Left lung (tissue), 4 donors: ENCODE measurements at regions not wholly inside any gene's neighbourhood (a gene's known extent, or its start where the extent isn't known, plus 50 kb on each side); places are given as distances from the start of the nearest gene placed in this dataset.

Experiments
- ATAC-seq: fragments of 200-7000 bp; cut with Tn5 transposase; one replicate; pipeline ENCODE4 v1.9.1; 2020; ENCODE audit warnings: moderate library complexity
- DNase-seq, 4 donors: peaks; one replicate each; pipeline ENCODE4 v3.0.0-alpha.2; 2013 to 2020
- H3K27ac ChIP-seq, 2 donors: fragments of 200-600 bp; sonication (generic) in 1 of 2; one replicate each; pipeline versions ENCODE4 v1.5.0 to v1.8.0; 2020 to 2021
- H3K27me3 ChIP-seq, 2 donors: fragments of 200-600 bp; sonication (generic) in 1 of 2; one replicate each; pipeline versions ENCODE4 v1.5.0 to v1.8.0; 2020 to 2021
- H3K36me3 ChIP-seq, 2 donors: fragments of 200-600 bp; sonication (generic) in 1 of 2; one replicate each; pipeline versions ENCODE4 v1.5.0 to v1.8.0; 2020 to 2021
- H3K4me1 ChIP-seq, 2 donors: fragments of 200-600 bp; one replicate each; pipeline ENCODE4 v1.8.0; 2021
- H3K4me3 ChIP-seq, 2 donors: fragments of 200-600 bp; sonication (generic) in 1 of 2; one replicate each; pipeline versions ENCODE4 v1.5.0 to v1.8.0; 2020 to 2021; ENCODE audit warnings: mild to moderate bottlenecking in 1 of 2
- H3K9me3 ChIP-seq, 2 donors: fragments of 200-600 bp; sonication (generic) in 1 of 2; one replicate each; pipeline versions ENCODE4 v1.5.0 to v1.8.0; 2020 to 2021
- intact Hi-C, 2 donors: fragments of 100-400 bp; cut with DNase I; formaldehyde crosslinking; loops; one replicate each; pipeline versions ENCODE4 v1.11.2 to v1.14.2; 2022
- TF ChIP-seq, protein P1 (sequence below), 2 donors: fragments of 200-600 bp; sonication (generic) in 1 of 2; IDR thresholded peaks; one replicate each; pipeline versions ENCODE4 v1.5.0 to v1.8.0; 2021; ENCODE audit warnings: antibody characterized with exemption in 2 of 2
- donor health status: DM: no; HTN: yes; CAD: no.
- donor health status: DM: no; HTN: no; CAD: no.

- Histone ChIP-seq H3K36me3 (no peaks in the 10 kb centered on the region), H3K27me3 (no peaks in the 10 kb centered on the region), H3K4me1 (peaks cover 15 to 32% of the 10 kb centered on the region in 2 donors), H3K4me3 (no peak overlapping the region), H3K27ac (peak overlapping the region; percentile 1 to 3), H3K9me3 (peaks cover 0 to 2% of the 10 kb centered on the region in 2 donors)
- intact Hi-C loops = loop anchor here in 1 of 2 donors (10.0 kb wide), 1 partner anchor 187 kb away; no protein-coding TSS in a partner anchor
- ATAC-seq (no peak), DNase-seq (no peak)
- TF ChIP-seq, protein P1, sequence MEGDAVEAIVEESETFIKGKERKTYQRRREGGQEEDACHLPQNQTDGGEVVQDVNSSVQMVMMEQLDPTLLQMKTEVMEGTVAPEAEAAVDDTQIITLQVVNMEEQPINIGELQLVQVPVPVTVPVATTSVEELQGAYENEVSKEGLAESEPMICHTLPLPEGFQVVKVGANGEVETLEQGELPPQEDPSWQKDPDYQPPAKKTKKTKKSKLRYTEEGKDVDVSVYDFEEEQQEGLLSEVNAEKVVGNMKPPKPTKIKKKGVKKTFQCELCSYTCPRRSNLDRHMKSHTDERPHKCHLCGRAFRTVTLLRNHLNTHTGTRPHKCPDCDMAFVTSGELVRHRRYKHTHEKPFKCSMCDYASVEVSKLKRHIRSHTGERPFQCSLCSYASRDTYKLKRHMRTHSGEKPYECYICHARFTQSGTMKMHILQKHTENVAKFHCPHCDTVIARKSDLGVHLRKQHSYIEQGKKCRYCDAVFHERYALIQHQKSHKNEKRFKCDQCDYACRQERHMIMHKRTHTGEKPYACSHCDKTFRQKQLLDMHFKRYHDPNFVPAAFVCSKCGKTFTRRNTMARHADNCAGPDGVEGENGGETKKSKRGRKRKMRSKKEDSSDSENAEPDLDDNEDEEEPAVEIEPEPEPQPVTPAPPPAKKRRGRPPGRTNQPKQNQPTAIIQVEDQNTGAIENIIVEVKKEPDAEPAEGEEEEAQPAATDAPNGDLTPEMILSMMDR (IDR thresholded peaks at IDR 0.05) = no peak
These were observed 70.9 kb upstream of the CCDC71L start for GRCh38 chr7:106731646-106732444.

GRCh38 chr7:106735637-106736036 is 74.7 kb upstream of the CCDC71L start:
- no peak overlapping the region for H3K4me3 ChIP-seq
- ATAC-seq = no peak
- TF ChIP-seq, protein P1 (IDR thresholded peaks at IDR 0.05) = no peak
- H3K27ac ChIP-seq = no peak overlapping the region
- no peaks in the 10 kb centered on the region for H3K36me3 ChIP-seq
- no peak for DNase-seq
- H3K9me3 ChIP-seq = peaks cover 0 to 2% of the 10 kb centered on the region in 2 donors
- H3K27me3 ChIP-seq = no peaks in the 10 kb centered on the region
- H3K4me1 ChIP-seq = peaks cover 12 to 26% of the 10 kb centered on the region in 2 donors
- intact Hi-C loops = loop anchor here in 1 of 2 donors (5.0 to 10.0 kb wide), 3 partner anchors 73 to 558 kb away; partner anchors contain the start of gene CCDC71L

GRCh38 chr7:106736123-106736507 is 75.2 kb upstream of the CCDC71L start:
- Histone ChIP-seq H3K27ac (no peak overlapping the region), H3K27me3 (no peaks in the 10 kb centered on the region), H3K9me3 (peaks cover 0 to 2% of the 10 kb centered on the region in 2 donors), H3K36me3 (no peaks in the 10 kb centered on the region), H3K4me1 (peaks cover 7 to 22% of the 10 kb centered on the region in 2 donors), H3K4me3 (no peak overlapping the region)
- intact Hi-C loops = loop anchor here in 1 of 2 donors (5.0 to 10.0 kb wide), 3 partner anchors 74 to 559 kb away; partner anchors contain the start of gene CCDC71L
- DNase-seq = no peak
- TF ChIP-seq, protein P1 (IDR thresholded peaks at IDR 0.05) = no peak
- no peak for ATAC-seq

DNA sequence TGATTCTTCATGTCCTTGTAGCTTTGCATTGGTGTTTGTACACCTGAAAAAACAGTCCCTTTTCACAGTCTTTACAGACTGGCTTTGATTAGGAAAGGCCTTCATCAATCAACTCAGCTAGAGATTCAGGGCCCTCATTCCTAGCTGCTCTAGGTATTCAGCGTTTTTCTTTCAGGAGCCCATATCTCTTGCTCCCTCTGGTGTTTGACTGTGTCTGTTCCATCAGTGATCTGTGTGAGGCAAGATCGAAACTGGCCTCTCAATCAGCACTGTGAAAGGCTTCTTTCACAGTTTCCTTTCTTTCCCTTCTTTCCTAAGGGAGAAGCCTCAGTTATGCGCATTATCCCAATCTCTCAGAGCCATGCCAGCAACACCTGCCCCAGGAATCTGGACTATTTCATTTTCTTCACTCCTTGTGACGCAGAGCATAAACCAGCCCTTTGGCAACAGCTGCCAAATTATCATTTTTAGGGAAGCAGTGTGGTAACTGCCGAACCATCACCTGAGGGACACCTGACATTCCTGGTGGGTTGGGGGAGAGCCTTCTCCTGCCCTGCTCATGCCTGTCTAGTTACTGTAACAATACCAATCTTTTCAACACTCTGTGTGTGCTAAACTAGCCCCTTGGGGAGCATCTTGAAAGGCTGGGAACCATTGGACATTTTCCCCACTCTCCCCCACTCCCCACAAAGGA is 75.7 kb upstream of the CCDC71L start:
- Histone ChIP-seq H3K4me3 (no peak overlapping the region), H3K36me3 (no peaks in the 10 kb centered on the region), H3K27me3 (no peaks in the 10 kb centered on the region), H3K27ac (no peak overlapping the region), H3K4me1 (peaks cover 2 to 16% of the 10 kb centered on the region in 2 donors), H3K9me3 (peaks cover 0 to 2% of the 10 kb centered on the region in 2 donors)
- TF ChIP-seq, protein P1 (IDR thresholded peaks at IDR 0.05) = peak; percentile 51 to 74
- intact Hi-C loops = loop anchor here in 1 of 2 donors (5.0 to 10.0 kb wide), 3 partner anchors 74 to 559 kb away; partner anchors contain the start of gene CCDC71L
- DNase-seq (no peak), ATAC-seq (peak; percentile 99)

DNA sequence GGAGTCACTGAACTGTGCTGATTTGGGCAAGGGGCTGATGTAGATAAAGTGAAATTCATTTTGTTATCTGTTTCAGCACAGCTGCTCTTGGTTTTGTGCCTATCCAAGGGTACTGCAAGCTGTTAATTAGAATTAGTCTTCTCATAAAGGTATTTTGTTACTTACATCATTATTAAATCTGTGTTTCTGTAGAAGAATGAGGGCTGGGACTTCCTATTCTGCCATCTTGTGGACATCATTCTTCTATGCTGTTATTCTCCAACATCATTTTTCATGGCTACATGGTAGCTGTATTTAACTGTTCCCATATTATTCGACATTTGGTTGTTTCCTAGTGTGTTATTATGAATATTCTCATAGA is 76.2 kb upstream of the CCDC71L start:
- Histone ChIP-seq H3K27me3 (no peaks in the 10 kb centered on the region), H3K9me3 (peaks cover 0 to 2% of the 10 kb centered on the region in 2 donors), H3K4me1 (peaks cover 0 to 11% of the 10 kb centered on the region in 2 donors), H3K36me3 (no peaks in the 10 kb centered on the region), H3K4me3 (no peak overlapping the region), H3K27ac (no peak overlapping the region)
- ATAC-seq (peak; percentile 71), DNase-seq (no peak)
- intact Hi-C loops = loop anchor here in 1 of 2 donors (5.0 to 10.0 kb wide), 3 partner anchors 75 to 560 kb away; partner anchors contain the start of gene CCDC71L
- TF ChIP-seq, protein P1 (IDR thresholded peaks at IDR 0.05) = no peak
